Tongue (tissue), 1 donor: ENCODE measurements at regions not wholly inside any gene's neighbourhood (a gene's known extent, or its start where the extent isn't known, plus 50 kb on each side); places are given as distances from the start of the nearest gene placed in this dataset.

Experiments used
- DNase-seq: peaks from one replicate; pipeline ENCODE4 v3.0.0-alpha.2; 2015

- no peak for DNase-seq
Observed at GRCh38 chr14:98791661-98792060, 480.3 kb downstream of the BCL11B start.

GRCh38 chr14:98792171-98792570 is 479.8 kb downstream of the BCL11B start:
- no peak for DNase-seq

GRCh38 chr14:98798099-98798498 is 473.9 kb downstream of the BCL11B start:
- DNase-seq = no peak

- no peak for DNase-seq
Observed at GRCh38 chr14:98799891-98800290, 472.1 kb downstream of the BCL11B start.

GRCh38 chr14:98802044-98802443 is 470.0 kb downstream of the BCL11B start:
- no peak for DNase-seq

GRCh38 chr14:98803196-98803595 is 468.8 kb downstream of the BCL11B start:
- DNase-seq = no peak

- peak; percentile 7 for DNase-seq
Observed at GRCh38 chr14:98808494-98809407, 463.2 kb downstream of the BCL11B start.

DNA sequence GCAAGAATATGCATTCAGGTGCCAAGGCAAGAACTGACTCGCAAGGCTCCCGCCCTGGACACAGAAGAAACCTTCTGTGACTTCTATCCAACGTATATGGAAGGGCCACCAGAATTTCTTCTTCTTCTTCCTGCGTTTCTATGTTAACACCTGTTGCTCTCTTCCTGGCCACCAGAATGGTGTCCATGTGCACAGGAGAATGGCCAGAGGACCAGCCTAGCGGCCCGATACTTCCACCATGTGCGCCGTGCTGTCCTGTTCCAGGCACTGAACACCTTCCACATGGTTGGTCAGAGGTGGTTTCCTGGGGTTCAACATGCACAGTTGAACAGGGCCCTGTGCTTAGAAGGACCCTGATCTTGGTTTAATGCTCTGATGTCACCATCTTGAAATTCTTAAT is 455.8 kb downstream of the BCL11B start:
- DNase-seq = no peak

- DNase-seq = no peak
Observed at GRCh38 chr14:98816720-98817119, 455.3 kb downstream of the BCL11B start.

DNA sequence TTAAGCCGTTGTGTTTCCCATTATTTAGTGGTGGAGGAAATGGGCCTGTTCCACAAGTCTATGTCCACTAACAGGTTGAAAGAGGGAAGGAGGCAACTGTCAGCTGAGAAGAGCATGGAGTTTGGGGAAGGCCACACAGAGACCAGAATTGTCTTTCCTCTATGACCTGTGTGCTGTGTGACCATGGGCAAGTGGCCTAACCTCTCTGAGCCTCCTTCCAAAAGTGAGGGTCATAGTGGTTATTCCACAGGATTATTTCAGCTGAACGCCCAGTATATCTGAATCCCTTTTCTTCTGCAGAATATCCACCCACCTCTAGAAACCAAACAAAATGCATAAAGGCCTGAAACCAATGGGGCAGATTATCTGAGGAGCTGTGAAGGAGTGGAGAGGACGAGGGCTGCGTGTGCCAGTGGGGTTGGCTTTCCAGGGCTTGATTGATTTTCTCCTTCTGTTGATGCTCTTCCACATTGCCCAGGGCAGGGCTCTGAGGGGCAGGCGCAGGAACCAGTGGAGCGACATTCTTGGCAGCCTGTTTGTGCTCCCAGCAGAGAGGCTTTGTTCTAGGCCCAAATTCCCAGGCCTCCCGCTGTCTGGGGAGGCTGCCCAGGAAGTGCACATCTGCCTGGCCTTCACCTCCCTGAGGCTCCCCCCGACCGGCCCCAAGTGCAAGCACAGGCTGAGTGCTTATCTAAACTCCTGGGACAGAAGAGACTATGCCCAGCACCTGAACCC is 452.7 kb downstream of the BCL11B start:
- peak; percentile 47 for DNase-seq

DNA sequence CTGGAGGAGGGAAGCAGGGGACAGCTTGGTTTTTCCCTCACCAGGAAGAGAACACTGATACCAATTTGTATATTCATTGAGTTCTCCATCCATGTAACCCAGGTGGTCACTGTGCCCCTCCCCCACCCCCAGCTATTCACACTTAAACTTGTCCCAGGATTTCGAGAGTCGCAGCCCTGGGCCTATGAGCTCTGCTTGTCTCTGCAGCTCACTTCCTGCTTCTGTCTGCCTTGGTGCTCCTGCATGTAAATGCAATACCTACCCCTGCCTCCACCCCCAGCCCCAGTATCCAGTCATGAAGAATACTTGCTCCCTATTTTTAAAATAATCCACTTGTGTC is 452.2 kb downstream of the BCL11B start:
- no peak for DNase-seq

DNA sequence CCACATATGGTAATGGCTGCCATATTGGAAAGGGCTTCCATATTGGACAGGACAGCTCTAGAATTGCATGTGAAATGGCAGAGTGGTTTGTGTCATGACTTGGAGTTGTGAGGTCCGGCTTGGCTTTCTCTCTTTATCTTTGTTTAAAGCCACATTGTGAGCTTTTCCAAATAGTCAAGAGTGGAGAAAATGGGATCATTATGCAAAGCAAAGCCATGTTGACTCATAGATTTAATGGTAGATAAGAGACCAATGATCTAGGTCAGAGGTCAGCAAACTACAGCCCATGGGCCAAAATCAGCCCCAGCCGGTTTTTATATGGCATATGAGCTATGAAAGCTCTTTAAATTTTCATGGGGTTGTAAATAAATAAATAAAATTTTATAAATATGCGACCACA is 449.1 kb downstream of the BCL11B start:
- DNase-seq = no peak

- peak; percentile 27 for DNase-seq
Observed at GRCh38 chr14:98826618-98827017, 445.4 kb downstream of the BCL11B start.

DNA sequence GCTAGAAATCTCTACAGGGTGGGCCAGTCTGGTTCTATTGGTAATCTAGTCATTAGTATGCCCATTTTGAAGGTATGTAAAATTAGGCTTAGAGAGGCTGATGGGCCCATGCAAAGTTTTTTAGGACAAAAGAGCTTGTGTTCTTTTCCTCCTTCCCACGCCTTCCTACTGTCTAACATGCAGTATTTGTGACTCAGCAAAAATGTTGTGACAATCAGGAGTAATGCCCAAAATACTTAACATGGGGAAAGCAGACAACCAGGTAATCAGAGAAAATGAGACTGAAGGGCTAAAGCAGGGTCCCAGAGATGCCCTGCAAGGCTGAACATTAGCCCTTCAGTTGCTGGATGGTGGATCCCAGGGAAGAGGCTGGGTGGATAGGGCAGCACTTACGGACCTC is 437.9 kb downstream of the BCL11B start:
- DNase-seq = no peak

DNA sequence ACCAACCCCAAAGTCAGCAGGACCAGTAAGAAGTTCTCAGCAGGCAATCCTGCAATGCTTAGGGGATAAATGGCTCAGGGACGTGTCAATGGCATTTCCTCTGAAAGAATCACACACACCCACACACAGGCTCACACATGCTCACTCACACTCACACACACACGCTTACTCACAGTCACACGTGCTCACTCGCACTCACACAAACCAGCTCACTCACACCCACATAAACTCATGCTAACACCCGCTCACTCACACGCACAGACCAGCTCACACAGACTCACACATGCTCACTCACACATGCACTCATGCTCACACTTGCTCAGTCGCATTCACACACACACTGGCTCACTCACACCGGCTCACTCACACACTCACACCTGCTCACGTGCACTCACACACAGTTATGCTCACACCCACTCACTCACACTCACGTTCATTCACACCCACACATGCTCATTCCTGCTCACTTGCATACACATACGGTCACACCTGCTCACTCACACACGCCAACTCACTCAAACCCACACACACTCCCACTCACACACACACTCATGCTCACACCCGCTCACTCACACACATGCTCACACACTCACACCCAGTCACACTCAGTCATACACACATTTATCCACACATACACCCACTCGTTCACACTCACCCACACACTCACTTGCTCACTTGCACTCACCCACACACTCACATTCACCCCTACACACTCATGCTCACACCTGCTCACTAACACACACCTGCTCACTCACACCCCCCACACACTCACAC is 436.8 kb downstream of the BCL11B start:
- DNase-seq = no peak

DNA sequence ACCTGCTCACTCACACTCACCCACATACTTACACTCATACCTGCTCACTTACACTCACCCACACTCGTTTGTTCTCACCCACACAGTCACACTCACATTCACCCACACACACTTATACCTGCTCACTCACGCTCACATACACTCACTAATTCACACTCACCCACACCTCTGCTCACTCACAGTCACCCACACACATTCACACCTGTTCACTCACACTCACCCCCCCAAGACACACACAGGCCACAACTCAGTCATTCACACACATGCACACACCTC is 436.2 kb downstream of the BCL11B start:
- DNase-seq = no peak

- DNase-seq = peak; percentile 67
Observed at GRCh38 chr14:98840091-98840490, 431.9 kb downstream of the BCL11B start.

- DNase-seq = no peak
Observed at GRCh38 chr14:98840511-98840910, 431.5 kb downstream of the BCL11B start.

- no peak for DNase-seq
Observed at GRCh38 chr14:98844456-98844855, 427.5 kb downstream of the BCL11B start.

DNA sequence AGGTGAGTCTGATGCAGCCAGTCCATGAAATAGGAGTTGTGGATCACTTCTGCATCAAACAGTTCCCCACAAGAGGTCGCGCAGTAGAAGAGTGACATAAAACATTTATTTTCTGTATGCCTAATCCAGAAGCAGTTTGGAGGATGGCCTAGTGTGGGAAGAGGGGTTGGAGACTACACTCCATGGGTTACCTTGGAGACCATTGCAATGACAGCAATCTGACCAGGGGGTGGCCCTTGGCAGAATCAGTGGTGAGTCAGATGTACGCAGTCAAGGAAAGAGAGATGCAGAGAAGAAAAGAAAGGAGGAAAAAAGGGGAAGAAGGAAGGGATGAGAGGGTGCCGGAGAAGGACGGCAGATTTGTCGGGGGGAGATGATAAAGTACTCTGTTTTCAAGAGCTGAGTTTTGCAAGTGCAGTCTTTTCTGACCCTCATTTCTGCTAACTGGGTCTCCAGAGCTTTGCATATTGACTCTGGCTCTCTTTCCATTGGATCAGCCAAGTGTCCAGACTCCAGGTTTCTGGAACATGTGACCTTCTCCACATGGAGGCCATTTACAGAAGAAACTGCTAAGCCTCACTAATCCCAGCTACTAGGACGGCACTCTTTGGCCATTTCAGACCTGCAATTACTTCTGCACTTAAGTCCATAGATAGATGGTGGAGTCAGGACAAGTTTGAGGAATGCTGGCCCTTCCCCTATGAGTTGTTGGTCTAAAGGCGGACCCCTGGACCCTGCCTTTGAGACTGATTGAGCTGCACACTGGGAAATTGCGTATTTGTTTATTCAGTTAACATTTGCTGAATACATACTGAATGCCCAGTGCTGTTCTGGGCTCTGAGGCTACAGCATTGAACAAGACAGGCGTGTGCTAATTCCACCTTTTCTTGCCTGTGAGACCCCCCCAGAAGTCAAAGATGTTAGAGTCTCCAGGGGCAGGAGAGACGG is 424.2 kb downstream of the BCL11B start:
- peak; percentile 22 for DNase-seq

DNA sequence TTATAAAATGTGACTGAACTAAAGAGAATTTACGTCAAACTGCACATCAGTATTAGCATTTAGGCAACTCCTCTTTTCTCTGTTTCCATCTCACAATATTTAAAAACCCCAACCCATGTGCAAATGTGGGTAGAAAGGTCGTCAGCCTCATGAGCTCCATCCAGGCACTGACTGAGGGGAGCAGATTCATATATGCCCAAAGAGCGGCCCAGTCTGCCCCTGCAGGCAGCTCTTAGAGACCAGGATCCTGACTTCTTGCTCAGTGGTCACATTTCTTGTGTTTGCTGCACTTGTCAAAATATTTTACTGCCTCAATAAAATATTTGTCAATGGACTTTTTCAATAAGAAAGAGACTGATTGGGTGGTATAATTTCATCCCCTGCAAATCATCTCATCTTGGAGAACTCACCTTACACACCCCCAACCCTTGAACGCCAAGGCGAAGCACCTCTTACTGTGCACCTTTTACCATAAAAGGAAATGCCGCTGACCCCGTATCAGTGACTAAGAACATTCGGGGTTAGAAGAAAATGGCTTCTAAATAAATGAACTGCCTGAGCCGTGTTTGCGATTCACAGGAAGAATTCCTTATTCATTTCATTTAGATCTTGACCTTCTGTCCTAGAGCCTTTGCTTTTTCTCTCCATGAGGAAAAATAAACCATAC is 418.8 kb downstream of the BCL11B start:
- DNase-seq = no peak
